Neural progenitor cell (in vitro differentiated cells): ENCODE measurements at regions not wholly inside any gene's neighbourhood (a gene's known extent, or its start where the extent isn't known, plus 50 kb on each side); places are given as distances from the start of the nearest gene placed in this dataset.

Experiments
- DNase-seq: peaks from one replicate; pipeline ENCODE4 v3.0.0-alpha.2; 2016; ENCODE audit warnings: low spot score
- H2AFZ ChIP-seq: fragments of 200-600 bp; sonication (generic); replicated peaks from 2 replicates; pipeline ENCODE4 v1.6.1; 2016; ENCODE audit warnings: antibody characterized with exemption
- H3F3A ChIP-seq: fragments of 200-600 bp; sonication (generic); 2 replicates; pipeline ENCODE4 v1.6.1; 2016; ENCODE audit warnings: antibody characterized with exemption, low read depth
- H3K27ac ChIP-seq: fragments of 200-600 bp; sonication (generic); 2 replicates; pipeline ENCODE4 v1.5.1; 2016; ENCODE audit warnings: mild to moderate bottlenecking
- H3K27me3 ChIP-seq: fragments of 200-600 bp; sonication (generic); 2 replicates; pipeline ENCODE4 v1.6.1; 2016; ENCODE audit warnings: mild to moderate bottlenecking, moderate library complexity
- H3K36me3 ChIP-seq: fragments of 200-600 bp; sonication (generic); 2 replicates; pipeline ENCODE4 v1.5.1; 2016
- H3K4me1 ChIP-seq: fragments of 200-600 bp; sonication (generic); 2 replicates; pipeline ENCODE4 v1.6.1; 2016; ENCODE audit warnings: mixed run types
- H3K4me2 ChIP-seq: fragments of 200-600 bp; sonication (generic); 2 replicates; pipeline ENCODE4 v1.6.1; 2016
- H3K4me3 ChIP-seq: fragments of 200-600 bp; sonication (generic); 2 replicates; pipeline ENCODE4 v1.5.1; 2016
- H3K79me2 ChIP-seq: fragments of 200-600 bp; sonication (generic); 2 replicates; pipeline ENCODE4 v1.6.1; 2016; ENCODE audit warnings: low read depth
- H3K9ac ChIP-seq: fragments of 200-600 bp; sonication (generic); 2 replicates; pipeline ENCODE4 v1.6.1; 2016
- H3K9me3 ChIP-seq: fragments of 200-600 bp; sonication (generic); 2 replicates; pipeline ENCODE4 v1.5.1; 2016; ENCODE audit warnings: low read depth
- H4K20me1 ChIP-seq: fragments of 200-600 bp; sonication (generic); 2 replicates; pipeline ENCODE4 v1.6.1; 2016; ENCODE audit warnings: low read depth
- H3K27ac Mint-ChIP-seq: 3 replicates; pipeline ENCODE4 v1.8.0; 2021; ENCODE audit warnings: mixed read lengths
- H3K27me3 Mint-ChIP-seq: 2 replicates; pipeline ENCODE4 v1.8.0; 2022; ENCODE audit warnings: low read depth, mild to moderate bottlenecking, inconsistent platforms, moderate library complexity, mixed read lengths; ENCODE audit not compliant: insufficient read depth
- H3K36me3 Mint-ChIP-seq: 3 replicates; pipeline ENCODE4 v1.8.0; 2021; ENCODE audit warnings: mixed read lengths
- H3K4me1 Mint-ChIP-seq: 3 replicates; pipeline ENCODE4 v1.8.0; 2021; ENCODE audit warnings: mixed read lengths
- H3K4me3 Mint-ChIP-seq: 3 replicates; pipeline ENCODE4 v1.8.0; 2021; ENCODE audit warnings: mild to moderate bottlenecking, moderate library complexity, mixed read lengths
- H3K9me3 Mint-ChIP-seq: 3 replicates; pipeline ENCODE4 v1.8.0; 2020; ENCODE audit warnings: mixed read lengths
- CTCF ChIP-seq: fragments of 200-600 bp; sonication (generic); IDR thresholded peaks from 2 replicates; pipeline ENCODE4 v1.5.1; 2017; ENCODE audit warnings: antibody characterized with exemption, mild to moderate bottlenecking
- EZH2 ChIP-seq: fragments of 200-600 bp; sonication (generic); IDR thresholded peaks from 2 replicates; pipeline ENCODE4 v1.6.1; 2017; ENCODE audit warnings: antibody characterized with exemption, mild to moderate bottlenecking, moderate library complexity
- EZH2phosphoT487 ChIP-seq: fragments of 200-600 bp; sonication (generic); IDR thresholded peaks from 2 replicates; pipeline ENCODE4 v1.6.1; 2017; ENCODE audit warnings: antibody characterized with exemption

GRCh38 chr2:144825331-144826020 is 305.6 kb upstream of the ZEB2 start:
- no peaks in the 10 kb centered on the region for H3K4me1 Mint-ChIP-seq

GRCh38 chr2:144824306-144825080 is 304.6 kb upstream of the ZEB2 start:
- Mint-ChIP-seq H3K9me3 (peaks cover 11% of the 10 kb centered on the region), H3K4me3 (no peak overlapping the region), H3K4me1 (no peaks in the 10 kb centered on the region), H3K27ac (no peak overlapping the region), H3K36me3 (no peaks in the 10 kb centered on the region), H3K27me3 (peaks cover 2% of the 10 kb centered on the region)
- Histone ChIP-seq H4K20me1 (no peaks in the 10 kb centered on the region), H3K9me3 (no peaks in the 10 kb centered on the region), H2AFZ (no peak overlapping the region), H3F3A (no peaks in the 10 kb centered on the region), H3K4me1 (no peaks in the 10 kb centered on the region), H3K36me3 (no peaks in the 10 kb centered on the region), H3K27ac (no peak overlapping the region), H3K4me2 (no peak overlapping the region), H3K9ac (no peak overlapping the region), H3K4me3 (no peak overlapping the region), H3K27me3 (no peaks in the 10 kb centered on the region), H3K79me2 (no peaks in the 10 kb centered on the region)
- TF ChIP-seq EZH2phosphoT487 = no peak
- no peak for DNase-seq

More at GRCh38 chr2:144825331-144826020, 305.6 kb upstream of the ZEB2 start:
- H3K36me3 ChIP-seq = no peaks in the 10 kb centered on the region
- no peaks in the 10 kb centered on the region for H3K27me3 ChIP-seq
- H2AFZ ChIP-seq = no peak overlapping the region
- no peaks in the 10 kb centered on the region for H4K20me1 ChIP-seq
- H3K4me1 ChIP-seq = no peaks in the 10 kb centered on the region
- Mint-ChIP-seq H3K4me3 (no peak overlapping the region), H3K36me3 (no peaks in the 10 kb centered on the region), H3K27me3 (peaks cover 2% of the 10 kb centered on the region), H3K27ac (no peak overlapping the region), H3K9me3 (peaks cover 3% of the 10 kb centered on the region)
- no peaks in the 10 kb centered on the region for H3K79me2 ChIP-seq
- no peak overlapping the region for H3K9ac ChIP-seq
- no peak for DNase-seq
- no peak overlapping the region for H3K4me3 ChIP-seq
- TF ChIP-seq EZH2phosphoT487 = no peak
- no peak for TF ChIP-seq CTCF
- no peak for TF ChIP-seq EZH2
- no peak overlapping the region for H3K4me2 ChIP-seq
- H3K27ac ChIP-seq = no peak overlapping the region
- H3F3A ChIP-seq = no peaks in the 10 kb centered on the region
- no peaks in the 10 kb centered on the region for H3K9me3 ChIP-seq

- TF ChIP-seq EZH2phosphoT487 (no peak), CTCF (no peak), EZH2 (no peak)
- Mint-ChIP-seq H3K4me3 (no peak overlapping the region), H3K9me3 (peaks cover 16% of the 10 kb centered on the region)
These were observed 303.0 kb upstream of the ZEB2 start for GRCh38 chr2:144822966-144823365.

GRCh38 chr2:144812288-144812687 is 292.4 kb upstream of the ZEB2 start:
- H3K4me3 Mint-ChIP-seq = no peak overlapping the region
- H3K4me1 Mint-ChIP-seq = peaks cover 28% of the 10 kb centered on the region
- no peak overlapping the region for H2AFZ ChIP-seq
- no peak overlapping the region for H3K9ac ChIP-seq
- H3K4me3 ChIP-seq = no peak overlapping the region
- TF ChIP-seq EZH2 (no peak), EZH2phosphoT487 (no peak), CTCF (no peak)
- no peak overlapping the region for H3K27ac ChIP-seq
- no peaks in the 10 kb centered on the region for H3K79me2 ChIP-seq
- no peaks in the 10 kb centered on the region for H4K20me1 ChIP-seq
- no peak for DNase-seq
- H3K27me3 ChIP-seq = no peaks in the 10 kb centered on the region
- H3K36me3 Mint-ChIP-seq = no peaks in the 10 kb centered on the region
- H3F3A ChIP-seq = no peaks in the 10 kb centered on the region
- H3K4me2 ChIP-seq = no peak overlapping the region
- no peak overlapping the region for H3K27ac Mint-ChIP-seq
- H3K4me1 ChIP-seq = no peaks in the 10 kb centered on the region
- H3K36me3 ChIP-seq = no peaks in the 10 kb centered on the region
- peaks cover 3% of the 10 kb centered on the region for H3K27me3 Mint-ChIP-seq
- H3K9me3 Mint-ChIP-seq = no peaks in the 10 kb centered on the region
- H3K9me3 ChIP-seq = no peaks in the 10 kb centered on the region

More at GRCh38 chr2:144822966-144823365, 303.0 kb upstream of the ZEB2 start:
- Histone ChIP-seq H3K79me2 (no peaks in the 10 kb centered on the region), H3F3A (no peaks in the 10 kb centered on the region), H3K9me3 (no peaks in the 10 kb centered on the region), H3K9ac (no peak overlapping the region), H3K27ac (no peak overlapping the region), H3K36me3 (no peaks in the 10 kb centered on the region), H4K20me1 (no peaks in the 10 kb centered on the region), H3K27me3 (no peaks in the 10 kb centered on the region), H3K4me1 (peaks cover 5% of the 10 kb centered on the region), H3K4me3 (no peak overlapping the region), H2AFZ (no peak overlapping the region), H3K4me2 (no peak overlapping the region)
- no peaks in the 10 kb centered on the region for H3K36me3 Mint-ChIP-seq
- DNase-seq = no peak
- no peak overlapping the region for H3K27ac Mint-ChIP-seq
- H3K27me3 Mint-ChIP-seq = peaks cover 5% of the 10 kb centered on the region
- no peaks in the 10 kb centered on the region for H3K4me1 Mint-ChIP-seq
